ENCODE measurements at regions not wholly inside any gene's neighbourhood (a gene's known extent, or its start where the extent isn't known, plus 50 kb on each side); places are given as distances from the start of the nearest gene placed in this dataset.

DNA sequence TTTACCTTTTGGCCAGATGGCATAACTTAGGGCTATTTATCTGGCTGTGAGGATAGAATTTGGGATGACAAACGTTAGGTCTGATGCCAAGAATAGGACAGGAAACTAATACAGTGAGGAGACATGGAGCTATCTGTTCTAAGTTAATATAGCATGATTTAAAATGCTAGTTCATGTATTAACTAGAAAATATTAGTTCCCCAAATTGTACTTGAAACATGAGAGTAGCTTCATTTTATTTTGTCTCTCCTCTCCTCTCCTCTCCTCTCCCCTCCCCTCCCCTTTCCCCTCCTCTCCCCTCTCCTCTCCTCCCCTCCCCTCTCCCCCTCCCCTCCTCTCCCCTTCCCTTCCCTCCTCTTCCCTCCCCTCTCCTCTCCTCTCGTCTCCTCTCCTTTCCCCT lies 101.1 kb upstream of the MYO16 start:
- no peak for DNase-seq (ENCODE audit: low read depth)

DNA sequence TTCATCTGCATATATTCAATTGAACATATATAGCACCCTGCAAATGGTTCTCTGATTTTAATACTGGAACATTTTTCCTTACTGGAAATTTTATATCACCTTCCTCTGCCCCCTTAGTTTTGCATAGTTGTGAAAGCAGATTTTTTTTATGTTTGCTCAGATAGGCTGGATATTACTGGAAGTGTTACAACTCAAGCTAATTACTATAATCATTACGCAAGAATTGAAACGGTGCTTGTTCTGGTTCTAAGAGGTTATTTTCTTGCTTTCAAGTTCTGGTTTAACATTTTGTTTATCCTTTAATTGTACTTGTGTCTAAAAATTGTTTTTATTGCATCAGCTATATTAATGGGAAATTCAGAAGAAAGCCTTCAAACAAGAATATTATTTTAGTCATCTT lies 95.6 kb upstream of the MYO16 start:
- DNase-seq (ENCODE audit: low read depth): no peak

DNA sequence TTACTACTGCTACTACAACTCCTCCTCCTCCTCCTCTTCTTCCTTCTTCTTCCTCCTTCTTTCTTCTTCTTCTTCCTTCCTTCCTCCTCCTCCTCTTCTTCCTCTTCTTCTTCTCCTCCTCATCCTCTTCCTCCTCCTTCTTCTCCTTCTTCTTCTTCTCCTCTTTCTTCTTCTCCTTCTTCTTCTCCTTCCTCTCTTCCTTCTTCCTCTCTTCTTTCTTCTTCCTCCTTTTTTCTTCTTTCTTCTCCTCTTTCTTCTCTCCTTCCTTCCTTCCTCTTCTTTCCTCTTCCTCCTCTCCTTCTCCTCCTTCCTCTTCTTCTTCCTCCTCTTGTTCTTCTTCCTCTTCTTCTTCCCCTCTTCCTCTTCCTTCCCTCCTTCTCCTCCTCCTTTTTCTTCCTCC lies 94.7 kb upstream of the MYO16 start:
- DNase-seq (ENCODE audit: low read depth): no peak

DNA sequence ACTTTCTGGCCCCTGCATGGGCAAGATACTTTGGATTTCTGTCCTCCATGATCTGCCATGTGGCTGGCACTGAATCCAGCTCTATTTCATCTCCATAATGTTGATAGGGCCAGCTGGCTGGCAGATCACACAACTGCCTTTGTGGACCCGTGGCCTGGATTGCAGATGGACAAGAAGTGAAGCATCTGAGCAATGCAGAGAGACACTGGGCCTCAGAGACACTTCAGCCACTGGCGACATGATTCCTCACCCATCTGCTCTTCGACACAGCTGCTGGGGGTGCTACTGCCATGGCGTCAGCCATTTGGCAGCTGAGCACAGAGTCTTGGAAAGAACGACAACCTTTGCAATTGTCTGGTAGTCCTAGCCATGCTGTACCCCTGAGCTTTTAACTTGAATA lies 79.5 kb upstream of the MYO16 start:
- DNase-seq (ENCODE audit: low read depth): no peak

DNA sequence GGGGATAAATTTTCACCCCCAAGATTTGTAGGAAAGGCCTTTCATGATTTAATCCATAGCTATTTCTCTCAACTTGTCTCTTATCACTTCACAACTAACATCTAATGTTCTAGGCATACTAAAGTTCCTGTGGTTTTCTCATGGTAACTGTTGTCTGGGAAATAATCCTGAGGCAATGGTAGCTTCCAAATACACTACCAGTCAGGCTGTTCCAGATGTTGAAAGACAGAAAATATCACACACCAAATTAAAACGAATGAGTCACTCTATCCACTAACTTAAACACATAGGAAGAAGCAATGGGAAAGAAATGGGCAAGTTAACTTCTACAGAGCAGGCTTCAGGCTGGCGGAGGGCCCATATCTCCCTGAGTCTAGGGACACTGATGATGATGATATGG lies 77.7 kb upstream of the MYO16 start:
- no peak for DNase-seq (ENCODE audit: low read depth)

DNA sequence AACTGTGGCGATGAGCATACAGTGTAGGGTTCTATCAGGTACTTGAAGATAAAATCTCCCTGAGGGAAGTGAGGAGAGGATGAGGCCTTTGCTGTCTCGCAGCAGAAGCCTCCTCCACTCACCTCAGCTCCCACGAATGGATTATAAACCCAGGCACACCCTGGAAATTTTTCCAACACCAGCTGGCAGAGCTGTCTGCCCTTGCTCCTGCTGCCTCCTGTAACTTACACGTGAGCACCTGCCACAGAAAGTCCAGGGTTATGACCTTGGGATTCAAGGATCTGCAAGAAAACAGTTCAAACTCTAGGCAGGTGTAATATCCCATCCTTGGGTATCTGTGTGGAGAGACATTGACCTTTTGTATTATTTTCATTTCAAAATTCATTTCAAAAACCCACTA lies 70.9 kb upstream of the MYO16 start:
- no peak for DNase-seq (ENCODE audit: low read depth)

DNA sequence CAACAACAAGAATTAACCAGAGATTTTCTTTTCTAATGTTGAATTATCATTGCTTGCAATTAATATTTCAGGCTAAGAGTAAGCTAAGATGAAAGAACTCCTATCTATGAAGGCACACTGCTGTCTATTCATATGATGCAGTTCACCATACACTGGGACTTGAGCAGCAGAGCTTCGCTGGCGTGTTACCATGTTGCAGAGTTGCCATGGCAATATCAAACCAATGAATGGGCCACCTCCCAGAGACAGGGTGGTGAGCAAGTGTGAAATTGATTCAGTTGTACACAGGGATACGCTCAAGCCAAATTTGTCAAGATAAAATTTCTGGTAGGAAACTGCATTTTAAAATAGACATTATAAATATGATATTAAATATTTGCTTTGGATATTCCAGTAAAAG lies 69.3 kb upstream of the MYO16 start:
- DNase-seq (ENCODE audit: low read depth): no peak

DNA sequence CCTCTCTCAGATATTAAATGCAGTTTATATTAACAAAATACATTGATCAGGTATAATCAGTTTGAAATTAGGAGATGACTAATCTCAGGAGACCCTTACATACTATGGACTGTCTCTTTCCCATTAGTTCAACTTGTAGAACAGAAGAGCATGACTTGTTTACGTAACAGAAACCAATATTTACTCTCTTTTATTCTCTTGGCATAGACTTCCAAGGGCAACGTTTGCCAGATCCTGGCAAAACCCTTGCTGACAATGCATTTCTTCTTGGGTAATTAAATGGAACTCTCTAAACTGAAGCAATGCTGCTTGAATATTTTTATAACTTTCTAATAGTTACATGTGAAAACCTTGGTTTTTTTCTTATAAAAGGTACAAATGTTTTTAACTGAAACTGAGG lies 68.3 kb upstream of the MYO16 start:
- no peak for DNase-seq (ENCODE audit: low read depth)

DNA sequence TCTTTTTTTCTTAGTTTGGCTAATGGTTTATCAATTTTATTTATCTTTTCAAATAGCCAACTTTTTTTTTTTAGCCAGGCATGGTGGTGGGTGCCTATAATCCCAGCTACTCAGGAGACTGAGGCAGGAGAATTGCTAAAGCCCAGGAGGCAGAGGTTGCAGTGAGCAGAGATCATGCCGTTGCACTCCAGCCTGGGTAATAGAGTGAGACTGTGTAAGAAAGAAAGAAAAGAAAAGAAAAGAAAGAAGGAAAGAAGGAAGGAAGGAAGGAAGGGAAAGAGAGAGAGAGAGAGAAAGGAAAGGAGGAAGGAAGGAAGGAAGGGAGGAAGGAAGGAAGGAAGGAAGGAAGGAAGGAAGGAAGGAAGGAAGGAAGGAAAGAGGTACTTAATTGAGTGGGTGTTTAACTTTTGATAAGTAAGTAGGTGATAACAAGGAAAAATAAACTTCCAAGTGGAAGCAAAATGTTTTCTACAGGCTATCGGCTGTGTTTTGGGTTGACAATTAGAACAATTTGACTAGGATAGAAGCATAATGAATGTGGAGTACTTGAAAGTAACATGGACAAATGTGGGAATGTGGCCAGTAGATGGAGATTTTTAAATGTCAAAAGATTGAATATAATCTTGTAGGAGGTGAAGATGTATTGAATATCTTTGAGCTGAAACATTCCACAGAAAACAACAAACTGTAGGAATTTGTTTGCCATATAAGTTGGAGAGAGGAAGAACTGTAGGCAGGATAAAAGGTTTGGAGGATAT lies 62.8 kb upstream of the MYO16 start:
- DNase-seq (ENCODE audit: low read depth): no peak

DNA sequence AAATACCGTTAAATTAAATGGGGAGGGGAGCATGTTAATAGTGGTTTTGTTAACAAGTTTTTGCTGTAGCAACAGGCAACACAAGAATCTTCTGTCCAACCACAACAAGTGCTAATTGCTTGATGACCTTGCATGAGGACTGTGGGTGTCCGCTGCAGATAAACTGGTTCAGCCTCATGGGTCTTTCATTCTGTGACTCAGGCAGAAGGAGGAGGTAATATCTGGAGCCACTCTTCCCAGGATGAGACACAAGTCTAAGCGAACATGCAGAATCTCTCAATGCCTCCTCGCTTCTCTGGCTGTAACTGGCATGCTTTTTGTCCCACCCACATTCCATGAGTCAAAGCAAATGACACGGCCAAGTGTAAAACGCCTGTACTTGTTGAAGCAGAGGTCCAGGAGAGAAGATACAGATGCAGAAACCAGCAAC lies 56.6 kb upstream of the MYO16 start:
- no peak for DNase-seq (ENCODE audit: low read depth)

DNA sequence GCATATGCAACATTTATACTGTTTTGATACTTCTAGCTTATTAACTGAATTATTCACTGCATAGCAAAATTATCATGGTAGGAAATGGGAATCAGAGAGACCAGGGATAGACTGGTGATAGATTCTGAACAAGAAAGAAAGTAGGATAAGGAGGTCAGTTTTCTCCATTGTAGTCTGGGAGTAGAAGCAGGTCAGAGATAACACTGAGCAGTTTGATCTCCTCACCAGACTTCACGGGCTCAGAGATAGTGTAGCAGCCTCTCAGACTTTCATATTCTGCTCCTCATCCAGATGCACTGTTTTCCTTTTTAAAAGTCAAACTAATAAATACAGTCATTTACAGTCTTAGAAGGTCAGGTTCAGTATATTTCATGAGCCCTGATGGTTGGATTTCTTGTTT lies 56.0 kb upstream of the MYO16 start:
- no peak for DNase-seq (ENCODE audit: low read depth)

DNA sequence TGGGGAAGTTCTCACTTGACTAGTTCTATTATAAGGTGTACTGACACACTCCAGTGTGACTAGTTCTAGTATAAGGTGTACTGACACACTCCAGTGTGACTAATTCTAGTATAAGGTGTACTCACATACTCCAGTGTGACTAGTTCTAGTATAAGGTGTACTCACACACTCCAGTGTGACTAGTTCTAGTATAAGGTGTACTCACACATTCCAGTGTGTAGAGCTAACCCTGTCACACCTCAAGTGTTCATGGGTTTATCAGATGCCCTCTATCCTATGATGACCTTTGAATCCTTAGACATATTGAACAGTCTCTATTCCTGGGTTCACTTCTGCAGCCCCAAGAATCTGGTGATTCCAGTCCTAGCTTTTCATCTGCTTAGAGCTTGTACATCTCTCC lies 54.6 kb upstream of the MYO16 start:
- no peak for DNase-seq (ENCODE audit: low read depth)

DNA sequence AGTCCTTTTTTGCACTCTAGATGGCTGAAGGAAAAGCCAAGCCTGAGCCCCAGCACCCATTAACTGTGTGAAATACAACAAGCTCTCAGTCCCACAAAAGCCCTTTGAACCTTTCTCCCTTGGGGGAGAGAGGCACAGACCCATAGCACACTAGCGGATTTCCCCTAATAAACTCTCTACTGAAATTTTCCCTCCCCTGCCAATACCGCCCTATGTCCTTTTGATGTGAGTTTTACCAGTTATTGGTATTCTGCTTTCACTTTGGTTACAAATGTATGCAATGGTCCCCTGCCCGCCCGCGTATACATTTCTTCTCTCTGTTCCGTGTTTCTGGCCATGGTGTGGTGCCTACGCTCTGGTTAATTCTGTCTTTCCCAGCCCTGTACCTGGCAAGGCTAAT lies 54.0 kb upstream of the MYO16 start:
- no peak for DNase-seq (ENCODE audit: low read depth)
